ENCODE measurements at regions not wholly inside any gene's neighbourhood (a gene's known extent, or its start where the extent isn't known, plus 50 kb on each side); places are given as distances from the start of the nearest gene placed in this dataset.
"Not testable (repeated sequence)": the region's sequence is repeated elsewhere in the genome, so short reads cannot be mapped to it uniquely, and the experiment has no call there.

DNA sequence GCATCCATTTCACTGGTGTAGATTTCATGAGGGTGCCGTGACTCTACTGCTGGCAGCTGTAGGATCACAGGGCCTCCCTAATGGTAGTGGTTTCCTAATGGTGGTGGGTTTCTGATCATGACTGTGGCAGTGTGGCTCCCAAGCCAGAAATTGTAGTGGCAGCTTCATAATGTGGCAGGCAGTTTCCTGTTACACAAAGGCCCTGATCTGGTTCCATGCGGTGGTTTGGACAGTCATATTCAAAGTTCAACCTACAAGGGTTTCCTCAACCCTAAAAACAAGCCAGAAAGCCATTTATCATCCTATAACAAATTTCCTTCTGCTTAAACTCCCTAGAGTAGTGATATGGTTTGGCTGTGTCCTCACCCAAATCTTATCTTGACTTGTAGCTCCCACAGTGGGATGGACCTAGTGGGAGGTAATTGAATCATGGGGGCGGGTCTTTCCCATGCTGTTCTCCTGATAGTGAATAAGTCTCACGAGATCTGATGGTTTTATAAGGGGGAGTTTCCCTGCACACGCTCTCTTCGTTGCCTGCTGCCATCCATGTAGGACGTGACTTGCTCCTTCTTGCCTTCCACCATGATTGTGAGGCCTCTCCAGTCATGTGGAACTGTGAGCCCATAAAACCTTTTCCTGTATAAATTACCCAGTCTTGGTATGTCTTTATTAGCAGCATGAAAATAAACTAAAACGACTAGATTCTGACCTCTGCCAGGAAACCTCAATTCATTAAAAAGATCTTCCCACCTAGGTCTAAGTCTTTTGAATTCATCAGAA is 257.1 kb downstream of the EFCAB11 start:
- DNase-seq, result no peak

DNA sequence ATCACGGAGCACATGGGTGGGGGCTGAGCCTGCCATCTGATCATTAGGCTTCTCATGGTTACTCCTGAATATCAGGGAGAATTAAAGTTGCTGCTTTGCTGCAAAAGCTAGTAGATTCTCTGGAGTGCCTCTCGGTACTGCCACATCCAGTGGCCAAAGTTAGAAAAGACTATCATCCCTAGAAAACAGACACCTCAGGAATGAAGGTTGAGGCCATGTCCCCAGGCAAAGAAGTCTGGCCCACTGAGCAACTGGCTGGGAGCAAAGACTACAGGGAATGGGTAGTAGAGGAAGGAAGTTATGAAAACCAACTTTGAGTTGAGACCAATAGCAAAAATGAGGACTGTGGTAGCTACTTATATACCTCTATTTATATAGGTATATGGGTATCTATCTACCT is 258.7 kb downstream of the EFCAB11 start:
- no peak for DNase-seq

DNA sequence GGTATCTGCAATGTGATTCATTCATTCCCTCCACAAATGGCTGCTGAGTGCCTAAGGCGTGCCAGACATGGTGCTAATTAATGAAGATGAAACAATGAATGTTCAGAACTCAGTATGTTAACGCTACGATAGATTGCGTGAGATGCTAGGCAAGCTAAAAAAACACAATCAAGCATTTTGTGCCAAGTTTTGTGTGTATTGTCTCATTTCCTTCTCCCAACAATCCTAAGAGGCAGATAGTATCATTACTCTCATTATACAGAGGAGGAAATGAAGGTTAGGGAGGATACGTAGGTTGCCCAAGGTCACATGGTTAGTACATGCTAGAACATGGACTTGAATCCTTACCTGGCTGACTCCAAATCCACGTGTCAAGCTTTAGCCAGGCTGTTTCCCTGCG is 264.4 kb downstream of the EFCAB11 start:
- no peak for DNase-seq

DNA sequence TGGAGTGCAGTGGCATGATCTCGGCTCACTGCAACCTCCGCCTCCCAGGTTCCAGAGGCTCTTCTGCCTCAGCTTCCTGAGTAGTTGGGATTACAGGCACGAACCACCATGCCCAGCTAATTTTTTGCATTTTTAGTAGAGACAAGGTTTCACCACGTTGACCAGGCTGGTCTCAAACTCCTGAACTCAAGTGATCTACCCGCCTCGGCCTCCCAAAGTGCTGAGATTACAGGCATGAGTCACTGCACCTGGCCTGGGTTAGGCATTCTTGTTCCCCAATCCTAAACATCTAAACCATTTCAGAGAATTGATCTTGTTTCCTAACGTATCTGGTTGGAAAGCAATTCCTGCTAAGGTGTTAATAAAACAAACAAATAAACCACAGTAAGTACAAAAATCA is 264.8 kb downstream of the EFCAB11 start:
- DNase-seq, result not testable (repeated sequence)

DNA sequence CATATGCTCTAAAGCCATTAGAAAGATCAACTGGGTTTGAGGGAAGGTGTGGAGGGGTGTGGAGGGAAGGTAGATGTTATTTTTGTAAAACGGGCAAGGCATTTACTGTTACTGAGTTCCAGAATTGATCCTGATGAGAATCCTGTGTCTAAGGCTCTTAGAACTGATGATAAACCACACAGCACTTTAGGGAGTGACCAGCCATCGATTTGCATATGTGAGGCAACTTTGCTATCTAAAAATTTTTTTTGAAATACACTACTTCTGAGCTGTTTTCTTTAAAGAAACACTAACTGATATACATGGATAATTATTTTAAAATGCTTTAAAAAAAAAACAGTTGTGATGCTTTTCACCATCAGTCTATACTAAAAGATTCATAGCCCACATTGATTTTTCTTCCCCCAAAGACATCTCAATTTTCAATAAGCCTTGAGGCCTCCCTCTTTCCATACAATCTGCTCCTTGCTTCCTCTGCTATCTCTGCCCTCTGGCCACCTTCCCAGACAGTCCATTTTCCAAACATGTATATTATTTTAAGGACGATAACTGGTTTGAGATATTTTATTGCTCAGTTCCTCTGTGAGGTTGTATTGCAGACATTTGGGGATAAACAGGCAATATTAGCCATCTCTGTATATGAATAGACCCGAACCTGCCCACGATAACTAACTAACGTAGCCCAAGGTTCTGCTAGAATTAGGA is 265.9 kb downstream of the EFCAB11 start:
- no peak for DNase-seq

DNA sequence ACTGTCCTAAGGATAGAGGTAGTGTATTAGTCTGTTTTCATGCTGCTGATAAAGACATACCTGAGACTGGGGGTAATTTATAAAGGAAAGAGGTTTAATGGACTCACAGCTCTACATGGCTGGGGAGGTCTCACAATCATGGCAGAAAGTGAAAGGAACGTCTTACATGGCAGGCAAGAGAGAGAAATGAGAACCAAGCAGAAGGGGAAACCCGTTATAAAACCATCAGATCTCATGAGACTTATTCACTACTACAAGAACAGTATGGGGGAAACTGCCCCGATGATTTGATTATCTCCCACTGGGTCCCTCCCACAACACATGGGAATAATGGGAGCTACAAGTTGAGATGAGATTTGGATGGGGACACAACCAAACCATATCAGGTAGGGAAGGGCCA is 267.4 kb downstream of the EFCAB11 start:
- DNase-seq, result not testable (repeated sequence)

DNA sequence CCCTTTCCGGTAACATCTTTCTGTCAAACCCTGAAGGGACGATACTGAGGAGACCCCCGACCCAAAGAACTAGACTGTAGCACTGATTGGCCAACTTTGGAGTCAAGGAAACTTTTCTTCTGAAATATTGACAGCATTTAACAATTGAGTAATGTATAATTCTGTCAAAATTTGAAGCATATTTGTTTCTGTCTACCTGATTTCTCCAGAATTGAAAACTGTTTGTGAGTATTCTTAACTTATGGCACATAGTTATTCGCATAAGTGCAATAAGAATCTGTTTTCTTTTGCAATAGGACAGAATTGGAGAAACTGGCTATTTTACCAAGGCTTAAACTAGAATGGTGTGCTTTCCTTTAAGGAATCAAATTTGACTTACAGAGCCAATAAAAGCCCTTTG is 267.1 kb upstream of the FOXN3 start:
- no peak for DNase-seq

DNA sequence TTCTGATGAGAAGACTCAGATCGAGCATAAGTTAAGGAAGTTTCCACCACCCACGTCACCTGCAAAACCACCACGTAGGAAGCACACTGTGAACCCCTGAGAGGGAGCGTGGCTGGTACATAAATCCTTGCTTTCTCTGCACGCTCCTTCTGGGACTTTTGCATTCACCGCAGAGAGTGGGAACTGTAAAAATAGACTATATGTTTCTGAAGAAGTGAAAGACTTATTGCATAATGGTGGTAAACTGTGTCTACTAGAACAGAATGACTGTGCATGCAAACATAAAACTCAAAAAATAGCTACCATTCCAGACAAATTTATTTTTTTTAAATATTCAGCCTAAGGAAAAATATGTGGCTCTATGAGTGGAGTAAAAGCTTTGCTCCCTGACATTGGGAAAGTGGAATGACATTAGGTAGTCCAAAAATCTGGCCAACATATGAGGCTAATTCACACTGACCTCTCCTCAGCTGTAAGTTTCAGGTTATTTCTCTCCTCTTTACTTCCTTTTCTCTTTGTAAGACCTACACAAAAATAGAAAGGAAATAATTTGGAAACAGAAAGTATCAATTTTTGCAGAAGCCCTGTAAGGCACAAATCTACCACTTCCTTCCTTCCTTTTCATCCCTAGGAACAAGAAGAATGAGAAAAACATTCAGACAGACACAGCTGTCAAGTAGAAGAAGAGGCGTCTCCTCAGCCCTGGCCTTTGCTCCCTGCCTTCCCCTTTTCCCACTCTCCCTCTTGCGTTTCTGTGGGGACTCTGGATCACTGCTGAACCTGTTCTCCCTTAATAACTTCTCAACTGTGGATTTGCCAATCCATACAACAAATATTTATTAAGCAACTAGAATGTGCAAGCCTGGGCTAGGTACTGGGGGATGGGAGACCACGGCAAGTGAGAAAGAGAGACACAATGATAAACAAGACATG is 264.3 kb upstream of the FOXN3 start:
- DNase-seq, result peak; percentile 84

DNA sequence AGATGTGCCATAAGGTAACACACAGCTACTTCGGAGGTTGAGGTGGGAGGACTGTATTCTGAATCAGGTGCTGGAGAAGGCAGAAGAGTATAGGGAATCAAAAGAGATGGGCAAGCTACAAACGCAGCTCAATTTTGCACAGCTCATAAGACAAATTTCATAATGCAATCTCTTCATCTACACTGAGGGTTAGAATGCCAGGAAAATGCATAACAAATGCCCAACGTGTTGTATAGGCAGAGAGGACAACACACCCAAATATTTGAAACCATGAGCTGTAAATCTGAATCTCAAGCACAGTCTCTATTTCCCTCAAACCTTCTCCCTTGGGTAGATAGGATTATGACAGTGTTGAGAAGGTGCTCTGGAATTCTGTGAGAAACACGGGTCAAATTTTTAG is 263.1 kb upstream of the FOXN3 start:
- DNase-seq, result no peak

DNA sequence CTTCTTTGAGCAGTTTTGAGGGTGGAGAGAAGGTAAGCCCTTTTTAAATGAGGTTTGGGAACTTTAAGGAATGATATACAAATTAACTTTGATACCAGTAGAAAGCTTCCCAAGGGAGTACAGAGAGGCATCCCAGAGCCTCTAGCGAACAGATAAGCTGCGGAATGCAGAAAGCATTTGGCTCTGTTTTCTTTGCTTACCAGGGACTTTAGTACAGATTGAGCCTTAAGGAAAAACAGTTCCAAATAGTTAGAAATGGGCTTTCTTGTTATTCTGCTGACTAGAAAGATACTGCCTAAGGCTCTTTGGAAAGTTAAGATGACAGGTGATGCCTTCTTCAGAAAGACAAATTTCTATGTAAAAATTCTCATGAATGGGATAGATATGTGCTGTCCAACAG is 261.7 kb upstream of the FOXN3 start:
- no peak for DNase-seq

DNA sequence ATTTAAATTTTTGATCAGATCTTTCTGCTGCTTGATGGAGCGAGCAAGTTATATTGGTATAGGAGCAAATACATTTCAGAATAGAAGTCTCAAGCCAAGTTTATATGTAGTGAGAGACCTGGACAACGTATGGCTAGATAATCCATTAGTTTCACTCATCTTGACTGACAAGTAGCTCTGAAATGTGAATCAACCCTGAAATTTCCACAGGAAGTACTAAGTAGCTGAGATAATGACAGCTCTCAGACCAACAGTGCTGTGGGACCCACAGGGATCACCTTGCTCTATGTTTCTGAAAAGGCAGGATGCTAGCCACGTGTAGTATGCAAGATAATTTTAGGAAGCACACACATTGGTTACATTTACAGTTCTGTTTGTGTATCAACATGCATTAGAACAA is 258.6 kb upstream of the FOXN3 start:
- DNase-seq, result no peak

DNA sequence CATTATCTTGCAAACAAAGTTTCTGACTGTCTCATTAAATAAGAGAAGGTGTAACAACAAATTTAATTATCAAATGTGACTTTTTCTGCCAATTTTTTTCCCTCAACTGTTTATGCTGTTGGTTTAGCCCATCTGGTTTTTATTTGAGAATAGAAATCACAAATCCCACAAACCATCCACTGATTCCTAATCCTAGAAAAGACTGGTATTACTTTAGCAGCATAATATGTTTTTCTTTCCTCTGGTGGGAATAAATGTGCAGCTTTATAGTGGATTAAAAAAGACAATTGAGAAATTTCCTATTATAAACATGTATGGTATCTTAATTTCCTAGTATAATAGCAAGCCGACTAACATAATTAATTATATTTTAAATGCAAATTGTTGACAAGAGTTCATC is 257.9 kb upstream of the FOXN3 start:
- no peak for DNase-seq

DNA sequence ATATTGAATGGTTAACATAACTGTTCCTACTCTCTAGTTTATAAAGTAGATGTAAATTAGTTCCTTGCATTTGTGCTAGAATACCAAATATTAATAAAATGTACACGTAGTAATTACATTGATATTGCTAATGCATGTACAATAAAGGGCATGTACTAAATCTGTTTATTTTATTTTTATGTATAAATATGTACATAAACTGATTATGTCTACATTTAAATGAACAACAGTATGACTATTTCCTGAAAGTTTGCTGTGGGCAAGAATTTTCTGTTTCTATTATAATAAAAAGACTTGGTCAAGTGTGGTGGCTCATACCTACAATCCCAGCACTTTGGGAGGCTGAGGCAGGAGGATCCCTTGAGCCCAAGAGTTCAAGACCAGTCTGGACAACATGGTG is 257.2 kb upstream of the FOXN3 start:
- no peak for DNase-seq

DNA sequence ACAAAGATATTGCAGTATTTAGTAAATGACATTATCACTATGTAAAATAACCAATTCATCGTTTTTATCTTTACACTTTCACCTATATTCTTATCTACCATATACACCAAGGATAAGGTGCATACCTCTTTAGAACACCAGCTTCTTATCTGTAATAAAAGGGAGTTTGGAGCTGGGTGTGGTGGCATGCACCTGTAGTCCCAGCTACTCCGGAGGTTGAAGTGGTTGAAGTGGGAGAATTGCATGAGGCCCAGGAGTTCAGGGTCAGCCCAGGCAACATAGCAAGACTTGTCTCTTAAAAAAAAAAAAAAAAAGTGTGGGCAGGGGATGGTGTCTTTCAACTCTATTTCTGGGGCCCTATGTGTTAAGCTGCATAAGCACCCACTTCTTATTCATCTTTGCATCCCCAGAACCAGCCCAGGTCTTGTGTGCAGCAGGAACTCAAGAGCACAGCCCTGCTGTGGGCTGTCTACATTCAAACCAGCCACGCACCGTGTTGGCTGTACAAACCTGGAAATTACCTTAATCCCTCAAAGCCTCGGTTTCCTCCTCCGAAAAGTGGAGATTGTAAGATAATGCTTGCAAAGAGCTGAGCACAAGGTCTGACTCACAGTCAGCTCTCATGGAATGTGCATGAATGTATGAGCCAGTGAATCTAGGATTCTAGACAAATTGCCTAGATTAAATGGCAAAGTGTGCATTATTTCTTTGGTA is 256.6 kb upstream of the FOXN3 start:
- no peak for DNase-seq

DNA sequence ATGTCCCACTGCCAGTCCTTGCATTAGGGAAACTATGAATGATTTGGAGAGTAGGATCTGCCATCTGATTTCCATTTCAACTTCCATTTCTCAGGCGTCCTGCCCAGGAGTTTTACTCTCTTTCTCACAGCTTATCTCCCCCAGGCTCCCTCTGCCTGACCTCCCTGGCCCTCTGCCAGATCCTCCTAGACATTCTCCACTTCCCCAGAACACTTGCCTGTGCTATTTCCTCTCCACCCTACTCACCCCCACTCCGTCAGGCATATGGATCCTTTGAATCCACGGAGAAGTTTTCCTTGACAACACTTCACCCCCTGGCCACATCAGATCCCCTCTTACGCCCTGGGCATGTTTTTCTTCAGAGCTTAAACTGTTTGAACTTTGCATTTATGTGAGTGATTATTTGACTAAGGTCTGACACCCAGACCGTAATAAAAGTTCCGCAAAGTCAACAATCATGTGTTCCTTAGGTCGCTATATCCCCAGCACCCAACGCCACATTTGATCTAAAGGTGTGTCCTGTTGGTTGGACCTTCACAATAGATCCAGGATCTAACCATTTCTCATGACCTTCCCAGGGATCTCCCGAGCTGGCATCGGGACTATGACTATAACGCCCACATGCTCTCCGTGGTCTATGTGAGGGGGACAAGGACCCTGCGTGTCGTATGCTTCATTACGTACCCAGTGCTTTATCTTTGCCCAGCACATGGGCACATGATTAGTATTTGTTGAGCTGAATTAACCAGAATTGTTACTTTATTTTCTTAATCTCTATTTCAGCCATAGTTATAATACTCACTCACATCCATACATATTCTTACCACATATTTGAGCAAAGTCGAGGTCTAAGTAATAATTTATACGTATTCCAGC is 255.8 kb upstream of the FOXN3 start:
- DNase-seq, result no peak

DNA sequence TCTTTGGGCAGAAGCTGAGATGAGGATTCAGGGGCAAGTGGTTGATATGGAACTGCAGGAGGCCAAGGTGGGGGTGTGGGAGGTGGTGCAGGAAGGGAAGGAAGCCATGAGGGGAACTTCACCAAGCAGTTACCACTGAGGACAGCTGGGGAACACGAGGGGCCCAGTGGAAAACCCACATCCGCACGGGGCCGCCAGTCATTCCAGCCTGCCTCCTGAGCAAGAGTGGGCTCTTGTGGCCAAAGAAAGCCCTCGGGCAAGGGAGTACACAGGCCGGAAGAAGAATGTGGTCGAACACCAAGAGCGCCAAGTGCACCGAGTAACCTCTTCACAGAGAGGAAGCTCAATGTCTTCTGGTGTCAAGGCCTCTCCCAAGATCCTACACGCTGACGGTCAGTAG is 252.2 kb upstream of the FOXN3 start:
- no peak for DNase-seq

DNA sequence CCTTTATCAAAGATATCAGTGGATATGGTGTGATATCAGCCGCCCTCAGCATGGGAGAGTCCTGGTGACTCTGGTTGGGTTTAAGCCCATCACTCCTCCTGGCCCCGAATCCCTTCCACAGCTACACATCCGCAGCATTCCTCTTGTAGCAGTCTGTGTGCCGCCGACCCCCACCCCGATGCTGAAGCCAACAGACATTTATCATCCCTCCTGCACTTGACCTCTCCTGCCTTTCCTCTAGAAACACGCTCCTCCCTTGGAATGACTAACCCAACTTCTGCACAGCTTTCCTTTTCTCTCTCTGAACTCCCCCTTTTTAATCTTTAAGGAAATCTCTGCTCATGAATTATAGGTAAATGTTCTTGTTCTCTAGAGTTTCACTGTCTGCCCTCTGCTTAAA is 250.9 kb upstream of the FOXN3 start:
- DNase-seq, result no peak

DNA sequence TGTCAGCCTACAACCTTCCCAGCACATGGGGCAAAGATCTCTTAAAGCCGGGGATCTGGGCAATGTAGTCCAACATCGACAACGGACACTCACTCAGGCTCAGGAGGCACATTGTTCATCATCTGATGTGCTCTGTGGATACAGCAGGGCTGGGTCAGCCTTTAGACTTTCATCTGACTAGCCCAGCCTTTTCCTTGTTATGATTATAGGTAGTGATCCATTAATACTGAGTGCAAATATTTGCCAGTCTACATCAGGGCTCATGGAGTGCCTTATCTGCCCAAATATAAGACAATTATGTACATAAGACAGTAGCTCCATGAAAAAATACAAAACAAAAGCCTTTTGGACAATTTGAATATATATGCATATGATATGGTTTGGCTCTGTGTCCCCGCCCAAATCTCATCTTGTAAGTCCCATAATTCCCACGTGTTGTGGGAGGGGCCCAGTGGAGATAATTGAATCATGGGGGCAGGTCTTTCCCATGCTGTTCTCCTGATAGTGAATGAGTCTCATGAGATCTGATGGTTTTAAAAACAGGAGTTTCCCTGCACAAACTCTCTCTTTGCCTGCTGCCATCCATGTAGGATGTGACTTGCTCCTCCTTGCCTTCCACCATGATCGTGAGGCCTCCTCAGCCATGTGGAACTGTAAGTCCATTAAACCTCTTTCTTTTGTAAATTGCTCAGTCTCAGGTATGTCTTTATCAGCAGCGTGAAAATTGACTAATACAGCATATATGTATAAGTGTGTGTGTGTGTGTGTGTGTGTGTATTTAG is 248.5 kb upstream of the FOXN3 start:
- not testable (repeated sequence) for DNase-seq

DNA sequence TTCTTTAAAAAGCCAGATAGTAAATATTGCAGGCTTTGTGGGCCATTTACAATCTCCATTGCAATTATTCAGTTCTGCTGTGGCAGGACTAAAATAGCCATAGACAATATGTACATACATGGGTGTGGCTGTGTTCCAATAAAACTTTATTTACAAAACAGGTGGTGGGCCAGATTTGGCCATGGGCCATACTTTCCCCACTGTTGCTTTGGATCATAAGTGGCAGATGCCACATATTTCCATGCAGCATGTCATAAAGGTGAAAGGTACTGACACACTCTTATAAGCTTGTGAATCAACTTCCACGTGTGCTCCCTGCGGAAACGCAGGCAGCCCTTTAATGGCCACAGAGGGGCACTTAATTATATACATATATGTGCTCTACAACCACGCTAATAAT is 244.4 kb upstream of the FOXN3 start:
- DNase-seq, result no peak

DNA sequence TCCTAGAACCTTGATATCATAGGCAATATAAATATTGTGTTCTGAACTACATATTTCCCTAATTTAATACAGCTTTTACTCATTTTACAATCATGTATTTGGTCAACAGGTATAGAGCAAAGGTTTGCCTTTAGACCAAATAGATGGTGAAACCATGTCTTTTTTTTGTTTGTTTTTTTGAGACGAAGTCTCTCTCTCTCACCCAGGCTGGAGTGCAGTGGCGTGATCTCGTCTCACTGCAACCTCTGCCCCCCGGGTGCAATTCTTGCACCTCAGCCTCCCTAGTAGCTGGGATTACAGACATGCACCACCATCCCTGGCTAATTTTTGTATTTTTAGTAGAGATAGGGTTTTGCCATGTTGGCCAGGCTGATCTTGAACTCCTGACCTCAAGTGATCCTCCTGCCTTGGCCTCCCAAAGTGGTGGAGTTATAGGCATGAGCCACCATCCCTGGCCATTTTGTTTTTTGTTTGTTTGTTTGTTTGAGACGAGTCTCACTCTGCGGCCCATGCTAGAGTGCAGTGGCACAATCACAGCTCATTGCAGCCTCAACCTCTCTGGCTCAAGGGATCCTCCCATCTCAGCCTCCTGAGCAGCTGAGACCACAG is 243.7 kb upstream of the FOXN3 start:
- not testable (repeated sequence) for DNase-seq

DNA sequence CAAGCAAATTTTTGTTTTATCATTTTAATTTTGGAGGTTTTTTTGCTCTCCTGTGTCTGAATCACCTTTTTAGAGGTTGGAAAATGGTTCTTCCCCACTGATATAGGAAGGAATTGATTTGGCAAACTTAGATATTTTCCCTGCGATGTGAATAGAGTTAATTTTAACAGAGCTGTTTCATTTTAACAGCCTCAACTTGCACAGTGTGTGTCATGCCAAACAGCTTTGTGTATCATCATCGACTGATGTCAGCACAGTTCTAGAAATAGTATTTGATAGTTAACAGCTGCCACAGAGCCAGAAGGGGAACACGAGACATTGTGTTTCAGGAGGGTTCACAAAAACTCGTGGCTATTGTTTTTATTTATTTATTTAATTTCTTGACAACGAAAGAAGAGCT is 243.1 kb upstream of the FOXN3 start:
- no peak for DNase-seq
